Stimulated activated CD4-positive, alpha-beta T cell treated with anti-CD3 and anti-CD28 coated beads, Interleukin-1b, Interleukin-23, amount 100 ng/mL, for 48 hours (primary cell): ENCODE measurements at regions not wholly inside any gene's neighbourhood (a gene's known extent, or its start where the extent isn't known, plus 50 kb on each side); places are given as distances from the start of the nearest gene placed in this dataset.

Experiments used
- DNase-seq: peaks from one replicate; pipeline ENCODE4 v3.0.0-alpha.2; 2020

- no peak for DNase-seq
Measured at GRCh38 chr14:96617635-96618034, 115.5 kb downstream of the PAPOLA start.

GRCh38 chr14:96622926-96623325 lies 120.7 kb downstream of the PAPOLA start:
- DNase-seq, result no peak

- DNase-seq, result no peak
Measured at GRCh38 chr14:96623676-96624484, 121.7 kb downstream of the PAPOLA start.

GRCh38 chr14:96624661-96625425 lies 122.7 kb downstream of the PAPOLA start:
- no peak for DNase-seq

- DNase-seq, result no peak
Measured at GRCh38 chr14:96625426-96625985, 123.3 kb downstream of the PAPOLA start.

- DNase-seq, result no peak
Measured at GRCh38 chr14:96626121-96626768, 124.1 kb downstream of the PAPOLA start.

GRCh38 chr14:96626916-96627315 lies 124.7 kb downstream of the PAPOLA start:
- DNase-seq, result peak; percentile 15

GRCh38 chr14:96627386-96627785 lies 125.2 kb downstream of the PAPOLA start:
- DNase-seq, result no peak

- DNase-seq, result no peak
Measured at GRCh38 chr14:96627811-96628775, 125.9 kb downstream of the PAPOLA start.

- DNase-seq, result no peak
Measured at GRCh38 chr14:96629082-96629481, 126.9 kb downstream of the PAPOLA start.

GRCh38 chr14:96629558-96630222 lies 127.5 kb downstream of the PAPOLA start:
- DNase-seq, result no peak

GRCh38 chr14:96630281-96630680 lies 128.1 kb downstream of the PAPOLA start:
- no peak for DNase-seq

- DNase-seq, result no peak
Measured at GRCh38 chr14:96631030-96631429, 128.8 kb downstream of the PAPOLA start.

- DNase-seq, result no peak
Measured at GRCh38 chr14:96631621-96632362, 129.6 kb downstream of the PAPOLA start.

- no peak for DNase-seq
Measured at GRCh38 chr14:96632363-96632758, 130.2 kb downstream of the PAPOLA start.

GRCh38 chr14:96633096-96633495 lies 130.9 kb downstream of the PAPOLA start:
- no peak for DNase-seq

- DNase-seq, result no peak
Measured at GRCh38 chr14:96634481-96634880, 132.3 kb downstream of the PAPOLA start.

- no peak for DNase-seq
Measured at GRCh38 chr14:96634896-96635295, 132.7 kb downstream of the PAPOLA start.

GRCh38 chr14:96635850-96636249 lies 133.7 kb downstream of the PAPOLA start:
- no peak for DNase-seq

GRCh38 chr14:96637521-96637920 lies 135.3 kb downstream of the PAPOLA start:
- no peak for DNase-seq
